PC-9 (cell line): ENCODE measurements at regions not wholly inside any gene's neighbourhood (a gene's known extent, or its start where the extent isn't known, plus 50 kb on each side); places are given as distances from the start of the nearest gene placed in this dataset.
"Not testable (repeated sequence)": the region's sequence is repeated elsewhere in the genome, so short reads cannot be mapped to it uniquely, and the experiment has no call there.

ENCODE experiments used
- BruUV-seq: library from RNA; stranded (reverse); fragments of 400-500 nt; replicated peaks from 2 replicates; lab custom pipeline; 2021; lab: Mats Ljungman, UMichigan
- CTCF ChIA-PET: fragments of 300-600 bp; sonication (Branson Sonifier 250); formaldehyde crosslinking; loops from one replicate; lab custom pipeline; 2022; ENCODE audit warnings: antibody characterized with exemption; lab: Charles Lee
- POLR2A ChIA-PET: fragments of 300-600 bp; sonication (Branson Sonifier 250); formaldehyde crosslinking; loops from one replicate; lab custom pipeline; 2022; ENCODE audit warnings: antibody characterized with exemption; ENCODE audit not compliant: unreplicated experiment; lab: Charles Lee
- DNase-seq, 2 experiments: peaks; one replicate each; pipeline versions ENCODE4 v3.0.0 to v3.0.0-alpha.2; 2015 to 2022; ENCODE audit warnings: mixed read lengths in 1 of 2
- H2AFZ ChIP-seq: fragments of 200-600 bp; sonication (generic); 2 replicates; pipeline ENCODE4 v1.8.1; 2017; ENCODE audit warnings: antibody characterized with exemption
- H3F3A ChIP-seq: fragments of 200-600 bp; sonication (generic); 2 replicates; pipeline ENCODE4 v1.8.1; 2017; ENCODE audit warnings: antibody characterized with exemption, mild to moderate bottlenecking, low read depth; ENCODE audit not compliant: insufficient read depth
- H3K27ac ChIP-seq: fragments of 200-600 bp; sonication (generic); 2 replicates; pipeline ENCODE4 v1.6.1; 2016; ENCODE audit warnings: mixed run types
- H3K27me3 ChIP-seq: fragments of 200-600 bp; sonication (generic); 2 replicates; pipeline ENCODE4 v1.6.1; 2016; ENCODE audit warnings: low read depth, mixed run types; ENCODE audit not compliant: insufficient read depth
- H3K36me3 ChIP-seq: fragments of 200-600 bp; sonication (generic); 2 replicates; pipeline ENCODE4 v1.6.1; 2016; ENCODE audit warnings: low read depth, mixed run types
- H3K4me1 ChIP-seq: fragments of 200-600 bp; sonication (generic); replicated peaks from 2 replicates; pipeline ENCODE4 v1.6.1; 2016; ENCODE audit warnings: mixed run types; ENCODE audit not compliant: insufficient read depth
- H3K4me2 ChIP-seq: fragments of 200-600 bp; sonication (generic); 2 replicates; pipeline ENCODE4 v1.6.1; 2017; ENCODE audit warnings: mixed run types
- H3K4me3 ChIP-seq: fragments of 200-600 bp; sonication (generic); 2 replicates; pipeline ENCODE4 v1.6.1; 2016; ENCODE audit warnings: mixed run types
- H3K79me2 ChIP-seq: fragments of 200-600 bp; sonication (generic); 2 replicates; pipeline ENCODE4 v1.6.1; 2017; ENCODE audit warnings: low read depth, mixed run types
- H3K9me2 ChIP-seq: fragments of 200-600 bp; sonication (generic); 2 replicates; pipeline ENCODE4 v1.8.1; 2017; ENCODE audit warnings: mild to moderate bottlenecking; ENCODE audit not compliant: insufficient read depth
- H3K9me3 ChIP-seq: fragments of 200-600 bp; sonication (generic); 2 replicates; pipeline ENCODE4 v1.8.1; 2016; ENCODE audit warnings: low read depth; ENCODE audit not compliant: insufficient read depth
- H4K20me1 ChIP-seq: fragments of 200-600 bp; sonication (generic); 2 replicates; pipeline ENCODE4 v1.8.1; 2017; ENCODE audit not compliant: insufficient read depth
- CTCF ChIP-seq: fragments of 200-600 bp; sonication (generic); conservative IDR thresholded peaks from 2 replicates; pipeline ENCODE4 v1.6.1; 2017; ENCODE audit warnings: mixed run types, antibody characterized with exemption, mild to moderate bottlenecking, moderate library complexity
- EZH2 ChIP-seq: fragments of 200-600 bp; sonication (generic); IDR thresholded peaks from 2 replicates; pipeline ENCODE4 v1.8.0; 2017; ENCODE audit warnings: antibody characterized with exemption, low read depth
- intact Hi-C: fragments of 100-400 bp; cut with micrococcal nuclease; formaldehyde crosslinking; loops from one replicate; pipeline ENCODE4 v1.10.0; 2022; ENCODE audit not compliant: unreplicated experiment

GRCh38 chrX:121360280-121360679, 312.9 kb downstream of the GLUD2 start:
- DNase-seq, result no peak
- CTCF ChIA-PET, result no interaction called here
- Histone ChIP-seq H3K9me3 (no peaks in the 10 kb centered on the region), H3K79me2 (no peaks in the 10 kb centered on the region), H3K9me2 (no peaks in the 10 kb centered on the region), H3K4me3 (no peak overlapping the region), H3K4me1 (no peaks in the 10 kb centered on the region), H3K27me3 (no peaks in the 10 kb centered on the region), H3F3A (no peaks in the 10 kb centered on the region), H3K4me2 (no peak overlapping the region), H3K27ac (no peak overlapping the region), H3K36me3 (no peaks in the 10 kb centered on the region), H4K20me1 (no peaks in the 10 kb centered on the region), H2AFZ (no peak overlapping the region)
- intact Hi-C loops, result no loop called here
- POLR2A ChIA-PET, result no interaction called here
- TF ChIP-seq EZH2, result no peak
- no peak for TF ChIP-seq CTCF
- BruUV-seq, result no TSS peak

GRCh38 chrX:121365572-121366161, 318.3 kb downstream of the GLUD2 start:
- no TSS peak for BruUV-seq
- no peaks in the 10 kb centered on the region for H4K20me1 ChIP-seq
- no peaks in the 10 kb centered on the region for H3F3A ChIP-seq
- H3K4me2 ChIP-seq, result no peak overlapping the region
- H2AFZ ChIP-seq, result no peak overlapping the region
- DNase-seq, result no peak
- POLR2A ChIA-PET, result no interaction called here
- H3K27ac ChIP-seq, result no peak overlapping the region
- H3K4me3 ChIP-seq, result no peak overlapping the region
- TF ChIP-seq EZH2, result no peak
- no peak for TF ChIP-seq CTCF
- H3K4me1 ChIP-seq, result no peaks in the 10 kb centered on the region
- H3K9me3 ChIP-seq, result no peaks in the 10 kb centered on the region
- H3K9me2 ChIP-seq, result no peaks in the 10 kb centered on the region
- no peaks in the 10 kb centered on the region for H3K36me3 ChIP-seq
- no peaks in the 10 kb centered on the region for H3K79me2 ChIP-seq
- H3K27me3 ChIP-seq, result no peaks in the 10 kb centered on the region
- CTCF ChIA-PET, result no interaction called here
- intact Hi-C loops, result no loop called here

DNA sequence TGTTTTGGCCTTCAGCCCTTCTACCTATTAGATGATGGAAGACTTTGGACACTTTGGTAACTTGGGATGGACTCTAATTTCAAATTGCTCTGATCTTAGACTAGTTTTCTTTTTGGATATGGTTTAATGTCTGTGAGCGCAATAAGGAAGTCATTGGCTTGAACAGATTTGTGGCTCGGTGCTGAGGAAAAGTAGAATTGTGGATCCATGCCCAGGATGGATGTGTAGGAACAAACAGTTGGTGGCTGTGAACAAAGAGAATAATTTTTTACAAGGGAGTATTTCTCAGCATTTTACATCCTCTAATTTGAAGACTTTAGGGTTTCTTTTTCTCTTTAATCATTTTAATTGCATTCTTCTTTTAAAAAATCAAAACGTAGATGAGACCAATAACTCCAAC, 327.1 kb downstream of the GLUD2 start:
- TF ChIP-seq CTCF, result no peak
- no peak for TF ChIP-seq EZH2
- intact Hi-C loops, result no loop called here
- POLR2A ChIA-PET, result no interaction called here
- Histone ChIP-seq H3F3A (no peaks in the 10 kb centered on the region), H4K20me1 (no peaks in the 10 kb centered on the region), H3K9me3 (no peaks in the 10 kb centered on the region), H3K4me2 (no peak overlapping the region), H3K27ac (no peak overlapping the region), H3K79me2 (no peaks in the 10 kb centered on the region), H3K36me3 (no peaks in the 10 kb centered on the region), H3K4me3 (no peak overlapping the region), H3K9me2 (no peaks in the 10 kb centered on the region), H2AFZ (no peak overlapping the region), H3K4me1 (no peaks in the 10 kb centered on the region), H3K27me3 (no peaks in the 10 kb centered on the region)
- DNase-seq, result no peak
- no TSS peak for BruUV-seq
- CTCF ChIA-PET, result no interaction called here

GRCh38 chrX:121381915-121382314, 334.5 kb downstream of the GLUD2 start:
- H3K4me3 ChIP-seq, H3K9me2 ChIP-seq, H3K27ac ChIP-seq, H3K4me2 ChIP-seq, POLR2A ChIA-PET, intact Hi-C loops, BruUV-seq, DNase-seq, H2AFZ ChIP-seq, H3K79me2 ChIP-seq, H3K27me3 ChIP-seq, CTCF ChIA-PET, H3K36me3 ChIP-seq, H3K4me1 ChIP-seq, H3K9me3 ChIP-seq, H3F3A ChIP-seq, H4K20me1 ChIP-seq: not testable (repeated sequence)
